NCI-H345 treated with DMSO at 0.1 percent for 48 hours (cell line): ENCODE measurements at regions not wholly inside any gene's neighbourhood (a gene's known extent, or its start where the extent isn't known, plus 50 kb on each side); places are given as distances from the start of the nearest gene placed in this dataset.

Source experiments
- DNase-seq: peaks from one replicate; lab custom pipeline; 2025; ENCODE audit not compliant: unreplicated experiment; lab: John Stamatoyannopoulos, UW

- DNase-seq = no peak
Observed at GRCh38 chr10:111707076-111707475, 476.5 kb downstream of the GPAM start.

GRCh38 chr10:111709603-111710002 lies 474.0 kb downstream of the GPAM start:
- no peak for DNase-seq

GRCh38 chr10:111716032-111716431 lies 467.5 kb downstream of the GPAM start:
- no peak for DNase-seq

- no peak for DNase-seq
Observed at GRCh38 chr10:111724121-111724520, 459.4 kb downstream of the GPAM start.

- DNase-seq = no peak
Observed at GRCh38 chr10:111725050-111725449, 458.5 kb downstream of the GPAM start.

GRCh38 chr10:111732166-111732785 lies 451.3 kb downstream of the GPAM start:
- no peak for DNase-seq

- no peak for DNase-seq
Observed at GRCh38 chr10:111739125-111739873, 444.3 kb downstream of the GPAM start.

- no peak for DNase-seq
Observed at GRCh38 chr10:111739874-111740139, 443.8 kb downstream of the GPAM start.

- no peak for DNase-seq
Observed at GRCh38 chr10:111745982-111746381, 437.6 kb downstream of the GPAM start.

GRCh38 chr10:111747751-111748150 lies 435.8 kb downstream of the GPAM start:
- DNase-seq = no peak

- DNase-seq = no peak
Observed at GRCh38 chr10:111748184-111748583, 435.4 kb downstream of the GPAM start.

- DNase-seq = no peak
Observed at GRCh38 chr10:111750165-111750849, 433.3 kb downstream of the GPAM start.

- no peak for DNase-seq
Observed at GRCh38 chr10:111756217-111757061, 427.1 kb downstream of the GPAM start.

- DNase-seq = no peak
Observed at GRCh38 chr10:111758593-111758992, 425.0 kb downstream of the GPAM start.

- no peak for DNase-seq
Observed at GRCh38 chr10:111762114-111762513, 421.5 kb downstream of the GPAM start.

- no peak for DNase-seq
Observed at GRCh38 chr10:111765216-111765615, 418.3 kb downstream of the GPAM start.

GRCh38 chr10:111766464-111766863 lies 417.1 kb downstream of the GPAM start:
- no peak for DNase-seq

- DNase-seq = no peak
Observed at GRCh38 chr10:111767661-111768060, 415.9 kb downstream of the GPAM start.

GRCh38 chr10:111773950-111774349 lies 409.6 kb downstream of the GPAM start:
- DNase-seq = no peak

GRCh38 chr10:111774486-111774885 lies 409.1 kb downstream of the GPAM start:
- no peak for DNase-seq

- DNase-seq = no peak
Observed at GRCh38 chr10:111784436-111784835, 399.1 kb downstream of the GPAM start.
